H9 (cell line): ENCODE measurements at regions not wholly inside any gene's neighbourhood (a gene's known extent, or its start where the extent isn't known, plus 50 kb on each side); places are given as distances from the start of the nearest gene placed in this dataset.

Experiments
- DNase-seq: peaks from one replicate; pipeline ENCODE4 v3.0.0-alpha.2; 2017
- H2AFZ ChIP-seq: one replicate; pipeline ENCODE4 v1.6.1; 2013; ENCODE audit warnings: mild to moderate bottlenecking, low read length, control low read depth, moderate library complexity
- H2AK5ac ChIP-seq: 2 replicates; pipeline ENCODE4 v1.6.1; 2013; ENCODE audit warnings: low read length, control low read depth, mixed read lengths; ENCODE audit not compliant: insufficient read length
- H2BK120ac ChIP-seq: one replicate; pipeline ENCODE4 v1.6.1; 2013; ENCODE audit warnings: low read depth, mild to moderate bottlenecking, low read length, control low read depth, inconsistent platforms; ENCODE audit not compliant: poor library complexity, severe bottlenecking
- H2BK12ac ChIP-seq: 2 replicates; pipeline ENCODE4 v1.6.1; 2013; ENCODE audit warnings: low read length, control low read depth, mixed read lengths, low read depth; ENCODE audit not compliant: insufficient read length
- H2BK15ac ChIP-seq: 2 replicates; pipeline ENCODE4 v1.6.1; 2013; ENCODE audit warnings: low read depth, low read length, control low read depth
- H2BK20ac ChIP-seq: one replicate; pipeline ENCODE4 v1.6.1; 2013; ENCODE audit warnings: low read depth, mild to moderate bottlenecking, low read length, control low read depth, inconsistent platforms; ENCODE audit not compliant: poor library complexity, severe bottlenecking
- H2BK5ac ChIP-seq: 2 replicates; pipeline ENCODE4 v1.6.1; 2013; ENCODE audit warnings: low read length, control low read depth, mixed read lengths; ENCODE audit not compliant: insufficient read length
- H3K14ac ChIP-seq: 2 replicates; pipeline ENCODE4 v1.6.1; 2013; ENCODE audit warnings: low read length, control low read depth; ENCODE audit not compliant: insufficient read depth
- H3K18ac ChIP-seq: 2 replicates; pipeline ENCODE4 v1.6.1; 2013; ENCODE audit warnings: low read depth, mild to moderate bottlenecking, mixed read lengths, low read length, control low read depth; ENCODE audit not compliant: insufficient read length
- H3K23ac ChIP-seq: 2 replicates; pipeline ENCODE4 v1.6.1; 2013; ENCODE audit warnings: low read length, control low read depth, mixed read lengths, low read depth; ENCODE audit not compliant: insufficient read length
- H3K23me2 ChIP-seq: 2 replicates; pipeline ENCODE4 v1.6.1; 2013; ENCODE audit warnings: low read depth, mild to moderate bottlenecking, mixed read lengths, low read length, control low read depth; ENCODE audit not compliant: insufficient read length, poor library complexity, severe bottlenecking
- H3K27ac ChIP-seq: 2 replicates; pipeline ENCODE4 v1.5.1; 2013; ENCODE audit warnings: low read length, control low read depth, mixed read lengths, low read depth; ENCODE audit not compliant: insufficient read length
- H3K27me3 ChIP-seq: 2 replicates; pipeline ENCODE4 v1.6.1; 2013; ENCODE audit warnings: low read length, control low read depth, inconsistent platforms; ENCODE audit not compliant: insufficient read depth
- H3K4ac ChIP-seq: 2 replicates; pipeline ENCODE4 v1.6.1; 2013; ENCODE audit warnings: low read depth, mild to moderate bottlenecking, control low read depth, inconsistent platforms, low read length, moderate library complexity
- H3K4me1 ChIP-seq: 2 replicates; pipeline ENCODE4 v1.6.1; 2013; ENCODE audit warnings: low read length, control low read depth, inconsistent platforms; ENCODE audit not compliant: insufficient read depth
- H3K4me2 ChIP-seq: 2 replicates; pipeline ENCODE4 v1.6.1; 2013; ENCODE audit warnings: low read length, control low read depth, mixed read lengths; ENCODE audit not compliant: insufficient read length, insufficient read depth
- H3K56ac ChIP-seq: 2 replicates; pipeline ENCODE4 v1.6.1; 2013; ENCODE audit warnings: low read depth, mild to moderate bottlenecking, mixed read lengths, low read length, control low read depth; ENCODE audit not compliant: insufficient read length
- H3K79me1 ChIP-seq: 2 replicates; pipeline ENCODE4 v1.6.1; 2013; ENCODE audit warnings: low read depth, mild to moderate bottlenecking, moderate library complexity, low read length, control low read depth, inconsistent platforms; ENCODE audit not compliant: insufficient read depth, poor library complexity, severe bottlenecking
- H3K79me2 ChIP-seq: 2 replicates; pipeline ENCODE4 v1.6.1; 2013; ENCODE audit warnings: low read length, control low read depth, inconsistent platforms; ENCODE audit not compliant: insufficient read depth
- H3K9ac ChIP-seq: 2 replicates; pipeline ENCODE4 v1.6.1; 2013; ENCODE audit warnings: low read length, control low read depth, mixed read lengths; ENCODE audit not compliant: insufficient read length; ENCODE audit errors: extremely low read depth
- H3K9me3 ChIP-seq: one replicate; pipeline ENCODE4 v1.6.1; 2013; ENCODE audit warnings: low read depth, low read length, inconsistent platforms; ENCODE audit not compliant: control insufficient read depth
- H3T11ph ChIP-seq: one replicate; pipeline ENCODE4 v1.6.1; 2013; ENCODE audit warnings: mild to moderate bottlenecking, low read length, control low read depth, inconsistent platforms
- H4K20me1 ChIP-seq: one replicate; pipeline ENCODE4 v1.6.1; 2013; ENCODE audit not compliant: control insufficient read depth, insufficient read length, insufficient read depth
- H4K5ac ChIP-seq: 2 replicates; pipeline ENCODE4 v1.6.1; 2013; ENCODE audit warnings: low read depth, mild to moderate bottlenecking, mixed read lengths, low read length, control low read depth; ENCODE audit not compliant: insufficient read length
- H4K8ac ChIP-seq: replicated peaks from 2 replicates; pipeline ENCODE4 v1.6.1; 2013; ENCODE audit warnings: low read length, control low read depth, mixed read lengths, low read depth; ENCODE audit not compliant: insufficient read length
- H4K91ac ChIP-seq: 2 replicates; pipeline ENCODE4 v1.6.1; 2013; ENCODE audit warnings: low read depth, mild to moderate bottlenecking, moderate library complexity, mixed read lengths, low read length, control low read depth; ENCODE audit not compliant: insufficient read length
- H3K27ac Mint-ChIP-seq, 3 experiments: 2 replicates in 2 of 3; 3 replicates in 1 of 3; pipeline ENCODE4 v1.8.0; 2020 to 2021; ENCODE audit warnings: mixed read lengths in 3 of 3, mild to moderate bottlenecking in 1 of 3, moderate library complexity in 1 of 3
- H3K27me3 Mint-ChIP-seq: 2 replicates; pipeline ENCODE4 v1.8.0; 2021; ENCODE audit warnings: low read depth, mild to moderate bottlenecking, moderate library complexity, mixed read lengths
- H3K36me3 Mint-ChIP-seq, 3 experiments: 2 replicates in 2 of 3; 3 replicates in 1 of 3; pipeline ENCODE4 v1.8.0; 2020 to 2021; ENCODE audit warnings: low read depth in 3 of 3, mixed read lengths in 3 of 3; ENCODE audit not compliant: insufficient read depth in 1 of 3
- H3K4me1 Mint-ChIP-seq, 2 experiments: 2 replicates each; pipeline ENCODE4 v1.8.0; 2020; ENCODE audit warnings: mixed read lengths in 2 of 2
- H3K4me3 Mint-ChIP-seq, 2 experiments: 2 replicates in 1 of 2; 3 replicates in 1 of 2; pipeline ENCODE4 v1.8.0; 2020 to 2021; ENCODE audit warnings: mild to moderate bottlenecking in 2 of 2, mixed read lengths in 2 of 2, moderate library complexity in 1 of 2
- H3K9me3 Mint-ChIP-seq, 2 experiments: 2 replicates in 1 of 2; 3 replicates in 1 of 2; pipeline ENCODE4 v1.8.0; 2020; ENCODE audit warnings: mild to moderate bottlenecking in 2 of 2, mixed read lengths in 2 of 2, moderate library complexity in 1 of 2
- CTCF ChIP-seq: fragments of 200-600 bp; sonication (generic); conservative IDR thresholded peaks from 3 replicates; pipeline ENCODE4 v1.8.0; 2021; ENCODE audit warnings: antibody characterized with exemption, mild to moderate bottlenecking
- WGBS: extraction: QIAGEN DNeasy Blood & Tissue Kit; methylation state at CpG from one replicate; pipeline ENCODE4 v1.1.7; 2013; ENCODE audit warnings: missing lambda C conversion rate, low lambda C conversion rate, mixed read lengths; ENCODE audit not compliant: insufficient read length; ENCODE audit errors: extremely low coverage; 5-methylcytosine and 5-hydroxymethylcytosine counted together

GRCh38 chr13:111034811-111035210 lies 80.3 kb upstream of the ARHGEF7 start:
- H3K4me1 Mint-ChIP-seq: peaks cover 5% of the 10 kb centered on the region in 2 experiments
- Histone ChIP-seq H2BK120ac (no peak overlapping the region), H3K79me2 (no peaks in the 10 kb centered on the region), H4K91ac (no peak overlapping the region), H4K8ac (no peak overlapping the region), H2AFZ (no peak overlapping the region), H3K4me1 (no peaks in the 10 kb centered on the region; the same call in 1 of the 2 replicates), H3K23me2 (no peaks in the 10 kb centered on the region), H3K4me2 (no peak overlapping the region), H2AK5ac (no peak overlapping the region), H3K23ac (no peak overlapping the region), H4K5ac (no peak overlapping the region), H3K9me3 (no peaks in the 10 kb centered on the region), H2BK15ac (no peak overlapping the region), H3K18ac (no peak overlapping the region), H3T11ph (no peak overlapping the region), H3K27ac (no peak overlapping the region), H3K4ac (no peak overlapping the region), H2BK5ac (no peak overlapping the region), H2BK20ac (no peak overlapping the region), H3K56ac (no peak overlapping the region), H3K9ac (no peak overlapping the region), H2BK12ac (no peak overlapping the region), H3K27me3 (no peaks in the 10 kb centered on the region), H4K20me1 (no peaks in the 10 kb centered on the region), H3K79me1 (no peaks in the 10 kb centered on the region), H3K14ac (no peak overlapping the region)
- no peak for DNase-seq
- H3K27me3 Mint-ChIP-seq: peaks cover 13% of the 10 kb centered on the region; the same call in 1 of the 2 replicates
- no peak overlapping the region for H3K4me3 Mint-ChIP-seq
- WGBS: no CpG with 5 or more reads among the region's 2 CpGs
- H3K36me3 Mint-ChIP-seq: no peaks in the 10 kb centered on the region
- no peaks in the 10 kb centered on the region for H3K9me3 Mint-ChIP-seq
- H3K27ac Mint-ChIP-seq: no peak overlapping the region
- TF ChIP-seq CTCF: no peak
